Activated CD4-positive, CD25-positive, alpha-beta regulatory T cell treated with anti-CD3 and anti-CD28 coated beads, Interleukin-2, amount 50 U/mL, for 24 hours (primary cell): ENCODE measurements at regions not wholly inside any gene's neighbourhood (a gene's known extent, or its start where the extent isn't known, plus 50 kb on each side); places are given as distances from the start of the nearest gene placed in this dataset.
A peak's percentile ranks its signal among the peaks of the same experiment; 100 is the strongest.

ENCODE experiments used
- ATAC-seq, 2 donors: fragments of 150-1000 bp; cut with Tn5 transposase; one replicate each; pipeline ENCODE4 v1.10.0; 2021; ENCODE audit warnings: mild to moderate bottlenecking in 1 of 2, moderate library complexity in 1 of 2

- ATAC-seq, result no peak
These were observed 50.3 kb upstream of the HMHB1 start for GRCh38 chr5:143761663-143762062.

GRCh38 chr5:143760755-143761154 is 51.2 kb upstream of the HMHB1 start:
- ATAC-seq, result no peak

GRCh38 chr5:143760131-143760505 is 51.8 kb upstream of the HMHB1 start:
- no peak for ATAC-seq

GRCh38 chr5:143759396-143760130 is 52.4 kb upstream of the HMHB1 start:
- ATAC-seq, result no peak

- peak in 1 of 2 donors; percentile 17 for ATAC-seq
These were observed 53.2 kb upstream of the HMHB1 start for GRCh38 chr5:143758750-143759149.

GRCh38 chr5:143758015-143758414 is 53.9 kb upstream of the HMHB1 start:
- ATAC-seq, result no peak

GRCh38 chr5:143757116-143757515 is 54.8 kb upstream of the HMHB1 start:
- ATAC-seq, result no peak

- no peak for ATAC-seq
These were observed 56.0 kb upstream of the HMHB1 start for GRCh38 chr5:143755966-143756365.

- ATAC-seq, result no peak
These were observed 59.7 kb upstream of the HMHB1 start for GRCh38 chr5:143752165-143752850.

- ATAC-seq, result no peak
These were observed 60.6 kb upstream of the HMHB1 start for GRCh38 chr5:143751342-143751741.

GRCh38 chr5:143749581-143750205 is 62.3 kb upstream of the HMHB1 start:
- no peak for ATAC-seq

GRCh38 chr5:143748516-143748915 is 63.4 kb upstream of the HMHB1 start:
- no peak for ATAC-seq

- no peak for ATAC-seq
These were observed 69.0 kb upstream of the HMHB1 start for GRCh38 chr5:143742951-143743350.

- no peak for ATAC-seq
These were observed 70.5 kb upstream of the HMHB1 start for GRCh38 chr5:143741421-143741820.

- ATAC-seq, result no peak
These were observed 71.0 kb upstream of the HMHB1 start for GRCh38 chr5:143740956-143741355.

- no peak for ATAC-seq
These were observed 72.2 kb upstream of the HMHB1 start for GRCh38 chr5:143739746-143740145.

GRCh38 chr5:143738417-143739401 is 73.3 kb upstream of the HMHB1 start:
- no peak for ATAC-seq

- ATAC-seq, result no peak
These were observed 74.9 kb upstream of the HMHB1 start for GRCh38 chr5:143737062-143737461.

GRCh38 chr5:143734456-143734780 is 77.5 kb upstream of the HMHB1 start:
- no peak for ATAC-seq

- no peak for ATAC-seq
These were observed 78.1 kb upstream of the HMHB1 start for GRCh38 chr5:143733665-143734455.

GRCh38 chr5:143732402-143732801 is 79.6 kb upstream of the HMHB1 start:
- ATAC-seq, result no peak
